HepG2 (cell line): ENCODE measurements at regions not wholly inside any gene's neighbourhood (a gene's known extent, or its start where the extent isn't known, plus 50 kb on each side); places are given as distances from the start of the nearest gene placed in this dataset.

Source experiments
- ATAC-seq: fragments of 200-7000 bp; cut with Tn5 transposase; 3 replicates; pipeline ENCODE4 v1.9.1; 2020; ENCODE audit warnings: mild to moderate bottlenecking, moderate library complexity
- BruUV-seq: library from RNA; stranded (reverse); fragments of 400-500 nt; replicated peaks from 2 replicates; lab custom pipeline; 2021; lab: Mats Ljungman, UMichigan
- CTCF ChIA-PET: fragments of 300-600 bp; formaldehyde crosslinking; extraction: SDS; loops from one replicate; lab custom pipeline; 2021; ENCODE audit warnings: low total read pairs, inconsistent platforms, low intra/inter-chr PET ratio; lab: Yijun Ruan, JAX
- POLR2A ChIA-PET: fragments of 350-600 bp; sonication (Branson Sonifier 250); formaldehyde crosslinking; loops from one replicate; lab custom pipeline; 2020; ENCODE audit warnings: antibody characterized with exemption, inconsistent platforms; lab: Yijun Ruan, JAX
- DNase-seq: peaks from one replicate; pipeline ENCODE4 v3.0.0-alpha.2; 2015; ENCODE audit warnings: low spot score
- FAIRE-seq: peaks from 3 replicates; lab custom pipeline; 2011; peaks lifted over from hg19 to GRCh38; lab: Jason Lieb, UNC
- H2AFZ ChIP-seq: one replicate; pipeline ENCODE4 v1.6.1; 2011; ENCODE audit warnings: low read length, inconsistent platforms
- H3K27ac ChIP-seq: fragments of 300-600 bp; 3 replicates; pipeline ENCODE4 v1.8.0; 2011; ENCODE audit warnings: mixed run types, mild to moderate bottlenecking, mixed read lengths, low read length, inconsistent platforms; ENCODE audit not compliant: insufficient read depth; ENCODE audit errors: extremely low read length
- H3K27me3 ChIP-seq, 2 experiments: fragments of 200-600 bp in 1 of 2; 2 replicates in 1 of 2; 3 replicates in 1 of 2; pipeline versions ENCODE4 v1.6.0 to v1.8.0; 2011; ENCODE audit warnings: low read length in 2 of 2, mild to moderate bottlenecking in 2 of 2, moderate library complexity in 2 of 2, inconsistent platforms in 1 of 2; ENCODE audit not compliant: insufficient read depth in 2 of 2, control insufficient read depth in 1 of 2
- H3K36me3 ChIP-seq, 2 experiments: fragments of 200-600 bp in 1 of 2; replicated peaks in 1 of 2; 2 replicates in 1 of 2; 3 replicates in 1 of 2; pipeline versions ENCODE4 v1.5.1 to v1.8.0; 2011; ENCODE audit warnings: low read length in 2 of 2, inconsistent platforms in 1 of 2; ENCODE audit not compliant: insufficient read depth in 2 of 2, control insufficient read depth in 1 of 2
- H3K4me1 ChIP-seq: 2 replicates; pipeline ENCODE4 v1.5.1; 2012; ENCODE audit warnings: low read length, inconsistent platforms; ENCODE audit not compliant: insufficient read depth
- H3K4me2 ChIP-seq: 2 replicates; pipeline ENCODE4 v1.6.0; 2011; ENCODE audit warnings: low read depth, low read length, inconsistent platforms
- H3K4me3 ChIP-seq, 3 experiments: fragments of 200-600 bp in 1 of 3; sonication (generic), shearing (Covaris generic) in 1 of 3; replicated peaks in 1 of 3; 2 replicates each; pipeline ENCODE4 v1.5.1; 2011 to 2016; ENCODE audit warnings: low read length in 3 of 3, inconsistent platforms in 2 of 3, low read depth in 2 of 3, mild to moderate bottlenecking in 2 of 3, control low read depth in 1 of 3, mixed read lengths in 1 of 3; ENCODE audit not compliant: insufficient read depth in 1 of 3
- H3K79me2 ChIP-seq: one replicate; pipeline ENCODE4 v1.6.1; 2011; ENCODE audit warnings: low read length, inconsistent platforms; ENCODE audit not compliant: insufficient read depth
- H3K9ac ChIP-seq: 2 replicates; pipeline ENCODE4 v1.6.0; 2011; ENCODE audit warnings: mild to moderate bottlenecking, low read depth, low read length, inconsistent platforms; ENCODE audit not compliant: insufficient read depth
- H3K9me3 ChIP-seq: 2 replicates; pipeline ENCODE4 v1.5.1; 2012; ENCODE audit warnings: mild to moderate bottlenecking, low read length
- H4K20me1 ChIP-seq: 2 replicates; pipeline ENCODE4 v1.6.0; 2011; ENCODE audit warnings: inconsistent platforms, mild to moderate bottlenecking, low read length, moderate library complexity; ENCODE audit not compliant: insufficient read depth
- ATF4 ChIP-seq, 2 experiments: fragments of 450-650 bp in 1 of 2; sonication (generic) in 1 of 2; formaldehyde crosslinking; IDR thresholded peaks; 2 replicates each; pipeline versions ENCODE4 v1.5.0 to v1.8.0; 2020 to 2022; ENCODE audit warnings: mild to moderate bottlenecking in 1 of 2, missing genetic modification reagents in 1 of 2
- ELK4 ChIP-seq: sonication (generic); formaldehyde crosslinking; IDR thresholded peaks from 2 replicates; pipeline ENCODE4 v1.9.0; 2021; ENCODE audit warnings: missing genetic modification reagents, borderline replicate concordance
- MAFF ChIP-seq: IDR thresholded peaks from 2 replicates; pipeline ENCODE4 v1.6.1; 2011; ENCODE audit warnings: low read depth, low read length, improper control_type of control experiment
- RFX3 ChIP-seq: IDR thresholded peaks from 2 replicates; pipeline ENCODE4 v1.6.1; 2016; ENCODE audit warnings: missing biosample characterization, missing genetic modification reagents
- RORA ChIP-seq: sonication (generic); formaldehyde crosslinking; IDR thresholded peaks from 2 replicates; pipeline ENCODE4 v1.5.0; 2020; ENCODE audit warnings: mild to moderate bottlenecking, missing genetic modification reagents, moderate library complexity
- ZFX ChIP-seq: sonication (generic); formaldehyde crosslinking; IDR thresholded peaks from 2 replicates; pipeline ENCODE4 v1.4.0; 2020; ENCODE audit warnings: mild to moderate bottlenecking, low read depth, missing genetic modification reagents, moderate library complexity
- ZNF281 ChIP-seq: sonication (generic); formaldehyde crosslinking; IDR thresholded peaks from 2 replicates; pipeline ENCODE4 v1.4.0; 2020; ENCODE audit warnings: missing genetic modification reagents, borderline replicate concordance
- ZNF318 ChIP-seq: sonication (generic); formaldehyde crosslinking; IDR thresholded peaks from 2 replicates; pipeline ENCODE4 v1.4.0; 2020; ENCODE audit warnings: mild to moderate bottlenecking, missing genetic modification reagents
- ZNF367 ChIP-seq: sonication (generic); formaldehyde crosslinking; IDR thresholded peaks from 2 replicates; pipeline ENCODE4 v1.4.0; 2020; ENCODE audit warnings: missing genetic modification reagents, borderline replicate concordance
- ZNF615 ChIP-seq: sonication (generic); formaldehyde crosslinking; IDR thresholded peaks from 2 replicates; pipeline ENCODE4 v1.5.0; 2020; ENCODE audit warnings: mild to moderate bottlenecking, missing genetic modification reagents, borderline replicate concordance
- WGBS: methylation state at CpG from one replicate; pipeline ENCODE4 v1.1.6; 2017; ENCODE audit warnings: low lambda C conversion rate; 5-methylcytosine and 5-hydroxymethylcytosine counted together
- in situ Hi-C: cut with HindIII; loops from 2 replicates; pipeline ENCODE4 v1.10.0; 2017; ENCODE audit warnings: low pct_unique_long_range_greater_than_20kb; ENCODE audit not compliant: extremely low pct_ligation_motif_present
- intact Hi-C: fragments of 100-400 bp; cut with micrococcal nuclease; formaldehyde crosslinking; loops from one replicate; pipeline ENCODE4 v1.10.0; 2022; ENCODE audit not compliant: unreplicated experiment

GRCh38 chr10:105756386-105756785 lies 1115.3 kb downstream of the SORCS3 start (continued):
- no peak for TF ChIP-seq ZNF281 (CRISPR knock-in tag)

GRCh38 chr10:105751688-105752087 lies 1110.6 kb downstream of the SORCS3 start:
- intact Hi-C loops: no loop called here
- Histone ChIP-seq H3K36me3 (no peaks in the 10 kb centered on the region), H3K27ac (no peak overlapping the region), H3K9ac (no peak overlapping the region), H4K20me1 (no peaks in the 10 kb centered on the region), H3K4me2 (no peak overlapping the region), H3K79me2 (no peaks in the 10 kb centered on the region), H2AFZ (no peak overlapping the region), H3K4me3 (no peak overlapping the region)
- in situ Hi-C loops: no loop called here
- FAIRE-seq: no peak
- no peak for ATAC-seq
- DNase-seq: no peak
- CTCF ChIA-PET: no interaction called here
- no TSS peak for BruUV-seq
- TF ChIP-seq ZNF367: no peak
- TF ChIP-seq RFX3 (CRISPR knock-in tag): no peak
- no peak for TF ChIP-seq ZNF615 (CRISPR knock-in tag)
- TF ChIP-seq ZFX (CRISPR knock-in tag): no peak
- TF ChIP-seq RORA (CRISPR knock-in tag): no peak
- TF ChIP-seq ELK4: no peak
- no peak for TF ChIP-seq ATF4 (CRISPR knock-in tag; IDR thresholded peaks at IDR 0.05)
- no peak for TF ChIP-seq MAFF
- no peak for TF ChIP-seq ZNF318 (CRISPR knock-in tag)
- TF ChIP-seq, all 625 proteins: peak for 0
- Histone ChIP-seq H3K9me3 (peaks cover 45% of the 10 kb centered on the region), H3K4me1 (no peaks in the 10 kb centered on the region), H3K27me3 (no peaks in the 10 kb centered on the region)
- POLR2A ChIA-PET: no interaction called here
- 0% methylated on average over 1 of the region's 1 CpG for WGBS
